HUES64 (cell line): ENCODE measurements at regions not wholly inside any gene's neighbourhood (a gene's known extent, or its start where the extent isn't known, plus 50 kb on each side); places are given as distances from the start of the nearest gene placed in this dataset.

Source experiments
- H3K27ac ChIP-seq: 2 replicates; pipeline ENCODE4 v1.7.0; 2013; ENCODE audit warnings: low read depth, low read length, inconsistent platforms
- H3K27me3 ChIP-seq: 2 replicates; pipeline ENCODE4 v1.6.1; 2013; ENCODE audit warnings: mild to moderate bottlenecking, low read length; ENCODE audit not compliant: insufficient read depth
- H3K36me3 ChIP-seq: 2 replicates; pipeline ENCODE4 v1.6.1; 2013; ENCODE audit warnings: mild to moderate bottlenecking, low read length; ENCODE audit not compliant: insufficient read depth
- H3K4me1 ChIP-seq: 2 replicates; pipeline ENCODE4 v1.6.1; 2013; ENCODE audit warnings: mild to moderate bottlenecking, low read length, moderate library complexity; ENCODE audit not compliant: insufficient read depth
- H3K4me3 ChIP-seq: 2 replicates; pipeline ENCODE4 v1.5.1; 2013; ENCODE audit warnings: mild to moderate bottlenecking, low read length, moderate library complexity
- H3K9ac ChIP-seq: 2 replicates; pipeline ENCODE4 v1.6.1; 2013; ENCODE audit warnings: mild to moderate bottlenecking, low read depth, low read length
- H3K9me3 ChIP-seq: 2 replicates; pipeline ENCODE4 v1.6.1; 2013; ENCODE audit warnings: low read depth, low read length; ENCODE audit not compliant: insufficient read depth
- WGBS: fragments of 150-250, 120-280 bp; methylation state at CpG from one replicate; pipeline ENCODE4 v1.1.7; 2013; ENCODE audit warnings: missing lambda C conversion rate; 5-methylcytosine and 5-hydroxymethylcytosine counted together

GRCh38 chr3:18064586-18064985 is 322.2 kb upstream of the TBC1D5 start:
- no peak overlapping the region for H3K4me3 ChIP-seq
- WGBS = 92% methylated on average over 1 of the region's 1 CpG
- no peaks in the 10 kb centered on the region for H3K4me1 ChIP-seq
- no peaks in the 10 kb centered on the region for H3K9me3 ChIP-seq
- no peaks in the 10 kb centered on the region for H3K27me3 ChIP-seq
- no peak overlapping the region for H3K9ac ChIP-seq
- H3K27ac ChIP-seq = no peak overlapping the region
- no peaks in the 10 kb centered on the region for H3K36me3 ChIP-seq

GRCh38 chr3:18062657-18063025 is 320.2 kb upstream of the TBC1D5 start:
- H3K9me3 ChIP-seq = no peaks in the 10 kb centered on the region
- H3K9ac ChIP-seq = no peak overlapping the region
- H3K27me3 ChIP-seq = no peaks in the 10 kb centered on the region
- H3K27ac ChIP-seq = no peak overlapping the region
- no peak overlapping the region for H3K4me3 ChIP-seq
- no peaks in the 10 kb centered on the region for H3K4me1 ChIP-seq
- H3K36me3 ChIP-seq = no peaks in the 10 kb centered on the region
- WGBS = 94% methylated on average over 3 of the region's 3 CpGs

GRCh38 chr3:18061737-18062656 is 319.6 kb upstream of the TBC1D5 start:
- Histone ChIP-seq H3K27me3 (no peaks in the 10 kb centered on the region), H3K4me3 (no peak overlapping the region), H3K9ac (no peak overlapping the region), H3K36me3 (no peaks in the 10 kb centered on the region), H3K27ac (no peak overlapping the region), H3K4me1 (no peaks in the 10 kb centered on the region), H3K9me3 (no peaks in the 10 kb centered on the region)
- 100% methylated on average over 1 of the region's 1 CpG for WGBS

- 0 out of 2 replicates have a peak, but pooled peaks cover 7% of the 10 kb centered on the region for H3K9me3 ChIP-seq
- H3K36me3 ChIP-seq = no peaks in the 10 kb centered on the region
- H3K4me1 ChIP-seq = no peaks in the 10 kb centered on the region
- H3K9ac ChIP-seq = no peak overlapping the region
- no peak overlapping the region for H3K4me3 ChIP-seq
- no peak overlapping the region for H3K27ac ChIP-seq
- H3K27me3 ChIP-seq = no peaks in the 10 kb centered on the region
- WGBS = 94% methylated on average over 2 of the region's 2 CpGs
These were observed 316.2 kb upstream of the TBC1D5 start for GRCh38 chr3:18058666-18059065.

GRCh38 chr3:18057471-18058091 is 315.1 kb upstream of the TBC1D5 start:
- H3K27me3 ChIP-seq = no peaks in the 10 kb centered on the region
- H3K36me3 ChIP-seq = no peaks in the 10 kb centered on the region
- H3K4me3 ChIP-seq = no peak overlapping the region
- no peaks in the 10 kb centered on the region for H3K4me1 ChIP-seq
- H3K27ac ChIP-seq = no peak overlapping the region
- no peak overlapping the region for H3K9ac ChIP-seq
- 98% methylated on average over 2 of the region's 2 CpGs for whole genome bisulfite sequencing
- H3K9me3 ChIP-seq = 0 out of 2 replicates have a peak, but pooled peaks cover 7% of the 10 kb centered on the region

GRCh38 chr3:18054625-18055024 is 312.2 kb upstream of the TBC1D5 start:
- H3K36me3 ChIP-seq = no peaks in the 10 kb centered on the region

GRCh38 chr3:18051306-18051705 is 308.9 kb upstream of the TBC1D5 start:
- Histone ChIP-seq H3K27me3 (no peaks in the 10 kb centered on the region), H3K36me3 (no peaks in the 10 kb centered on the region), H3K9ac (no peak overlapping the region), H3K4me1 (0 out of 2 replicates have a peak, but pooled peaks cover 3% of the 10 kb centered on the region), H3K4me3 (no peak overlapping the region), H3K9me3 (0 out of 2 replicates have a peak, but pooled peaks cover 7% of the 10 kb centered on the region), H3K27ac (no peak overlapping the region)
- WGBS = 82% methylated on average over 3 of the region's 3 CpGs

More at GRCh38 chr3:18054625-18055024, 312.2 kb upstream of the TBC1D5 start:
- no peak overlapping the region for H3K4me3 ChIP-seq
- 100% methylated on average over 1 of the region's 1 CpG for WGBS
- 0 out of 2 replicates have a peak, but pooled peaks cover 2% of the 10 kb centered on the region for H3K4me1 ChIP-seq
- H3K9ac ChIP-seq = no peak overlapping the region
- H3K27me3 ChIP-seq = no peaks in the 10 kb centered on the region
- H3K27ac ChIP-seq = no peak overlapping the region
- 0 out of 2 replicates have a peak, but pooled peaks cover 7% of the 10 kb centered on the region for H3K9me3 ChIP-seq

- Histone ChIP-seq H3K4me3 (no peak overlapping the region), H3K36me3 (no peaks in the 10 kb centered on the region), H3K9ac (no peak overlapping the region), H3K4me1 (0 out of 2 replicates have a peak, but pooled peaks cover 3% of the 10 kb centered on the region), H3K27ac (no peak overlapping the region), H3K27me3 (no peaks in the 10 kb centered on the region), H3K9me3 (no peaks in the 10 kb centered on the region)
- WGBS = 98% methylated on average over 2 of the region's 4 CpGs
These were observed 306.7 kb upstream of the TBC1D5 start for GRCh38 chr3:18049096-18049495.

- no peaks in the 10 kb centered on the region for H3K27me3 ChIP-seq
- H3K27ac ChIP-seq = no peak overlapping the region
- no peak overlapping the region for H3K4me3 ChIP-seq
- 0 out of 2 replicates have a peak, but pooled peaks cover 3% of the 10 kb centered on the region for H3K4me1 ChIP-seq
- H3K36me3 ChIP-seq = no peaks in the 10 kb centered on the region
- no peak overlapping the region for H3K9ac ChIP-seq
- 96% methylated on average over 2 of the region's 2 CpGs for WGBS
- H3K9me3 ChIP-seq = no peaks in the 10 kb centered on the region
These were observed 304.6 kb upstream of the TBC1D5 start for GRCh38 chr3:18047052-18047451.

GRCh38 chr3:18046131-18046915 is 303.9 kb upstream of the TBC1D5 start:
- Histone ChIP-seq H3K4me1 (0 out of 2 replicates have a peak, but pooled peaks cover 3% of the 10 kb centered on the region), H3K9me3 (no peaks in the 10 kb centered on the region), H3K4me3 (no peak overlapping the region), H3K27me3 (no peaks in the 10 kb centered on the region), H3K36me3 (no peaks in the 10 kb centered on the region), H3K27ac (no peak overlapping the region), H3K9ac (no peak overlapping the region)
- WGBS = 94% methylated on average over 4 of the region's 4 CpGs
